GM12878 (cell line): ENCODE measurements at regions not wholly inside any gene's neighbourhood (a gene's known extent, or its start where the extent isn't known, plus 50 kb on each side); places are given as distances from the start of the nearest gene placed in this dataset.

Experiments used
- ATAC-seq: fragments of 200-7000 bp; cut with Tn5 transposase; 3 replicates; pipeline ENCODE4 v1.9.1; 2020; ENCODE audit warnings: mild to moderate bottlenecking, moderate library complexity
- BruUV-seq: library from RNA; stranded (reverse); fragments of 400-500 nt; replicated peaks from 2 replicates; lab custom pipeline; 2021; lab: Mats Ljungman, UMichigan
- CTCF ChIA-PET: fragments of 300-600 bp; sonication (Branson Sonifier 250); formaldehyde crosslinking; extraction: SDS; loops from one replicate; lab custom pipeline; 2021; ENCODE audit warnings: inconsistent platforms; lab: Yijun Ruan, JAX
- POLR2A ChIA-PET: fragments of 350-600 bp; formaldehyde crosslinking; extraction: SDS; loops from one replicate; lab custom pipeline; 2021; ENCODE audit warnings: inconsistent platforms; lab: Charles Lee
- RAD21 ChIA-PET: fragments of 300-600 bp; sonication (Branson Sonifier 250); formaldehyde crosslinking; loops from one replicate; lab custom pipeline; 2023; ENCODE audit warnings: antibody characterized with exemption; ENCODE audit not compliant: unreplicated experiment; lab: Charles Lee
- SMC1A ChIA-PET: fragments of 300-600 bp; sonication (Branson Sonifier 250); formaldehyde crosslinking; loops from one replicate; lab custom pipeline; 2023; ENCODE audit not compliant: unreplicated experiment, uncharacterized antibody; lab: Charles Lee
- DNase-seq: peaks from one replicate; pipeline ENCODE4 v3.0.0-alpha.2; 2011; ENCODE audit warnings: low read depth, low spot score
- FAIRE-seq: peaks from 3 replicates; lab custom pipeline; 2011; peaks lifted over from hg19 to GRCh38; lab: Jason Lieb, UNC
- H2AFZ ChIP-seq: 2 replicates; pipeline ENCODE4 v1.6.0; 2011; ENCODE audit warnings: low read depth, low read length, control low read depth; ENCODE audit not compliant: control insufficient read depth
- H3K27ac ChIP-seq: 2 replicates; pipeline ENCODE4 v1.5.1; 2011; ENCODE audit warnings: control low read depth; ENCODE audit not compliant: control insufficient read depth, insufficient read depth
- H3K27me3 ChIP-seq, 2 experiments: replicated peaks in 1 of 2; 2 replicates each; pipeline versions ENCODE4 v1.6.0 to v1.6.1; 2011; ENCODE audit warnings: low read length in 1 of 2; ENCODE audit not compliant: control insufficient read depth in 2 of 2, insufficient read depth in 2 of 2
- H3K36me3 ChIP-seq, 2 experiments: 2 replicates each; pipeline ENCODE4 v1.5.1; 2011; ENCODE audit warnings: low read length in 1 of 2; ENCODE audit not compliant: control insufficient read depth in 2 of 2, insufficient read depth in 2 of 2
- H3K4me1 ChIP-seq: 2 replicates; pipeline ENCODE4 v1.6.1; 2011; ENCODE audit warnings: mild to moderate bottlenecking, low read length, moderate library complexity, mixed read lengths; ENCODE audit not compliant: control insufficient read depth, insufficient read depth
- H3K4me2 ChIP-seq: 2 replicates; pipeline ENCODE4 v1.6.0; 2011; ENCODE audit warnings: control low read depth; ENCODE audit not compliant: control insufficient read depth, insufficient read depth
- H3K4me3 ChIP-seq: fragments of 200-600 bp; sonication (generic); 2 replicates; pipeline ENCODE4 v1.5.1; 2016
- H3K79me2 ChIP-seq: 2 replicates; pipeline ENCODE4 v1.6.0; 2011; ENCODE audit warnings: low read length; ENCODE audit not compliant: control insufficient read depth, insufficient read depth
- H3K9ac ChIP-seq: 2 replicates; pipeline ENCODE4 v1.8.0; 2011; ENCODE audit warnings: low read length, control low read depth, mixed read lengths; ENCODE audit not compliant: control insufficient read depth, insufficient read depth
- H3K9me3 ChIP-seq: replicated peaks from 3 replicates; pipeline ENCODE4 v1.5.1; 2011; ENCODE audit warnings: mild to moderate bottlenecking, low read length; ENCODE audit not compliant: control insufficient read depth, insufficient read depth
- H4K20me1 ChIP-seq: 2 replicates; pipeline ENCODE4 v1.6.0; 2011; ENCODE audit not compliant: control insufficient read depth, insufficient read depth
- CHD1 ChIP-seq: IDR thresholded peaks from 2 replicates; pipeline ENCODE4 v1.6.1; 2012; ENCODE audit warnings: low read depth, low read length, improper control_type of control experiment
- HDAC2 ChIP-seq: fragments of 200-600 bp; sonication (generic); IDR thresholded peaks from 2 replicates; pipeline ENCODE4 v1.6.1; 2017
- IKZF1 ChIP-seq: fragments of 450-650 bp; conservative IDR thresholded peaks from 2 replicates; pipeline ENCODE4 v1.6.1; 2017; ENCODE audit warnings: antibody characterized with exemption, mild to moderate bottlenecking
- IRF4 ChIP-seq: IDR thresholded peaks from 2 replicates; pipeline ENCODE4 v1.6.1; 2011; ENCODE audit warnings: low read depth, low read length
- KLF5 ChIP-seq: fragments of 450-650 bp; IDR thresholded peaks from 2 replicates; pipeline ENCODE4 v1.6.1; 2014; ENCODE audit warnings: mild to moderate bottlenecking; ENCODE audit not compliant: partially characterized antibody
- MEF2A ChIP-seq: IDR thresholded peaks from 2 replicates; pipeline ENCODE4 v1.6.1; 2011; ENCODE audit warnings: low read depth, mild to moderate bottlenecking, low read length, moderate library complexity; ENCODE audit not compliant: insufficient read depth
- RBBP5 ChIP-seq: fragments of 200-600 bp; sonication (generic); conservative IDR thresholded peaks from 2 replicates; pipeline ENCODE4 v1.6.1; 2016
- SP1 ChIP-seq: IDR thresholded peaks from one replicate; pipeline ENCODE4 v1.6.1; 2011; ENCODE audit warnings: low read depth, low read length
- WGBS: methylation state at CpG from one replicate; pipeline ENCODE4 v1.1.6; 2016; ENCODE audit warnings: low lambda C conversion rate; ENCODE audit not compliant: insufficient replicate concordance, insufficient coverage; ENCODE audit errors: missing lambda C conversion rate; 5-methylcytosine and 5-hydroxymethylcytosine counted together
- in situ Hi-C: fragments of 300-500 bp; cut with MboI; formaldehyde crosslinking; loops from 9 replicates; pipeline ENCODE4 v1.14.3; 2018; ENCODE audit warnings: mixed read lengths
- intact Hi-C: fragments of 100-400 bp; cut with micrococcal nuclease; formaldehyde crosslinking; loops from one replicate; pipeline ENCODE4 v1.14.2; 2022; ENCODE audit not compliant: unreplicated experiment
- TF ChIP-seq, protein P1 (sequence below): fragments of 450-650 bp; IDR thresholded peaks from 2 replicates; pipeline ENCODE4 v1.6.1; 2018; ENCODE audit warnings: mild to moderate bottlenecking, low read depth, moderate library complexity; ENCODE audit not compliant: partially characterized antibody
- TF ChIP-seq, protein P2 (sequence below): IDR thresholded peaks from 2 replicates; pipeline ENCODE4 v1.6.1; 2011; ENCODE audit warnings: borderline replicate concordance, low read depth, mild to moderate bottlenecking, moderate library complexity, low read length; ENCODE audit not compliant: insufficient read depth, poor library complexity, severe bottlenecking
- TF ChIP-seq, protein P3 (sequence below): fragments of 450-650 bp; IDR thresholded peaks from 2 replicates; pipeline ENCODE4 v1.6.1; 2018; ENCODE audit warnings: borderline replicate concordance, mild to moderate bottlenecking; ENCODE audit not compliant: partially characterized antibody
- TF ChIP-seq, protein P4 (sequence below): fragments of 150-350 bp; IDR thresholded peaks from 2 replicates; pipeline ENCODE4 v1.6.1; 2016; ENCODE audit warnings: low read depth, low read length
- TF ChIP-seq, protein P5 (sequence below): IDR thresholded peaks from 2 replicates; pipeline ENCODE4 v1.6.1; 2011; ENCODE audit warnings: low read depth, low read length, improper control_type of control experiment, borderline replicate concordance

DNA sequence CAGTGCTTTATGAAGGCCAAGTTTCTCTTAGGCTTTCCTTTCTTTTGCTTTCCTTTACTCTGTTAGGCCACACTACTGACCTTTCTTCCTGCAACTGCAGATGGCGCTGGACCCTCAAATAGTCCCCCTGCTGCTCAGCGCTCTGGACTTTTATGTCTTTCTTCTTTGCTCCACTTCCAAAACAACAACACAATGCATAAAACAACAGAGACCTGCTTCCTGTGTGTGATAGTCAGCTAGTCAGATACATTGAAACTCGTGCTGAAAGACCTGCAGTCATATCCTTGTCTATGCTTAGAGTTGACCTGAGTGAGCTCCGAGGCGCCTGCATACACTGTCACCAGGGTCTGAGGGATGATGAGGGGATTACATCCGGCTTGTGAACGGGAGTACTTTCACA, 108.9 kb upstream of the TEX13D start (continued):
- TF ChIP-seq, protein P1, sequence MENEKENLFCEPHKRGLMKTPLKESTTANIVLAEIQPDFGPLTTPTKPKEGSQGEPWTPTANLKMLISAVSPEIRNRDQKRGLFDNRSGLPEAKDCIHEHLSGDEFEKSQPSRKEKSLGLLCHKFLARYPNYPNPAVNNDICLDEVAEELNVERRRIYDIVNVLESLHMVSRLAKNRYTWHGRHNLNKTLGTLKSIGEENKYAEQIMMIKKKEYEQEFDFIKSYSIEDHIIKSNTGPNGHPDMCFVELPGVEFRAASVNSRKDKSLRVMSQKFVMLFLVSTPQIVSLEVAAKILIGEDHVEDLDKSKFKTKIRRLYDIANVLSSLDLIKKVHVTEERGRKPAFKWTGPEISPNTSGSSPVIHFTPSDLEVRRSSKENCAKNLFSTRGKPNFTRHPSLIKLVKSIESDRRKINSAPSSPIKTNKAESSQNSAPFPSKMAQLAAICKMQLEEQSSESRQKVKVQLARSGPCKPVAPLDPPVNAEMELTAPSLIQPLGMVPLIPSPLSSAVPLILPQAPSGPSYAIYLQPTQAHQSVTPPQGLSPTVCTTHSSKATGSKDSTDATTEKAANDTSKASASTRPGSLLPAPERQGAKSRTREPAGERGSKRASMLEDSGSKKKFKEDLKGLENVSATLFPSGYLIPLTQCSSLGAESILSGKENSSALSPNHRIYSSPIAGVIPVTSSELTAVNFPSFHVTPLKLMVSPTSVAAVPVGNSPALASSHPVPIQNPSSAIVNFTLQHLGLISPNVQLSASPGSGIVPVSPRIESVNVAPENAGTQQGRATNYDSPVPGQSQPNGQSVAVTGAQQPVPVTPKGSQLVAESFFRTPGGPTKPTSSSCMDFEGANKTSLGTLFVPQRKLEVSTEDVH: no peak
- TF ChIP-seq SP1: no peak
- TF ChIP-seq, protein P2, sequence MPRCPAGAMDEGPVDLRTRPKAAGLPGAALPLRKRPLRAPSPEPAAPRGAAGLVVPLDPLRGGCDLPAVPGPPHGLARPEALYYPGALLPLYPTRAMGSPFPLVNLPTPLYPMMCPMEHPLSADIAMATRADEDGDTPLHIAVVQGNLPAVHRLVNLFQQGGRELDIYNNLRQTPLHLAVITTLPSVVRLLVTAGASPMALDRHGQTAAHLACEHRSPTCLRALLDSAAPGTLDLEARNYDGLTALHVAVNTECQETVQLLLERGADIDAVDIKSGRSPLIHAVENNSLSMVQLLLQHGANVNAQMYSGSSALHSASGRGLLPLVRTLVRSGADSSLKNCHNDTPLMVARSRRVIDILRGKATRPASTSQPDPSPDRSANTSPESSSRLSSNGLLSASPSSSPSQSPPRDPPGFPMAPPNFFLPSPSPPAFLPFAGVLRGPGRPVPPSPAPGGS: no peak

DNA sequence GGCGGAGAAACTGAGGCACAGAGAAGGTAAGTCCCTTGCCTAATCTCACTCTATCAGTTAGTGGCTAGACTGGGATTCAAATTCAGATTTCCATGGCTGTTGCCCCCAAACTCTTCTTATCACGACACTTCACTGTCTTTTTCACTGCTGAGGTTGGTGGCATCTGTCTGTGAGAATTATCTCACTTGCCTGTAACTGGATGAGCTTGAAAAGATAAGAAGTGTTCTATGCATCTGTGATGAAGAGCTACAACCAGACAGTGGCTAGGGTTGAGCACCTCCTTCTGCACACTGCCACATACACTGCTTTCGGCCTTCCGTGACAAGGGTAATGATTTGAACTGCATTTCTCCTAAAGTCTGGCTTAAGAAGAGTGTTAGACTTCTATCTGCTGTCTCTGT, 107.9 kb upstream of the TEX13D start:
- no peaks in the 10 kb centered on the region for H3K4me1 ChIP-seq
- H3K36me3 ChIP-seq: no peaks in the 10 kb centered on the region
- intact Hi-C loops: no loop called here
- no peaks in the 10 kb centered on the region for H3K27me3 ChIP-seq
- ATAC-seq (no peak), FAIRE-seq (no peak), DNase-seq (no peak)
- in situ Hi-C loops: no loop called here
- BruUV-seq: no TSS peak
- SMC1A ChIA-PET: interaction anchor here (0.9 to 1.5 kb wide), 2 partner anchors 13 to 43 kb away, joined by 3 to 5 read pairs; no protein-coding TSS in a partner anchor
- no peak overlapping the region for H2AFZ ChIP-seq
- CTCF ChIA-PET: no interaction called here
- H3K4me3 ChIP-seq: no peak overlapping the region
- RAD21 ChIA-PET: no interaction called here
- 38% methylated on average over 4 of the region's 4 CpGs for WGBS
- H3K79me2 ChIP-seq: no peaks in the 10 kb centered on the region
- no peak overlapping the region for H3K9ac ChIP-seq
- POLR2A ChIA-PET: no interaction called here
- no peak overlapping the region for H3K4me2 ChIP-seq
- H3K27ac ChIP-seq: no peak overlapping the region
- H4K20me1 ChIP-seq: no peaks in the 10 kb centered on the region
- no peaks in the 10 kb centered on the region for H3K9me3 ChIP-seq
- TF ChIP-seq CHD1: no peak
- TF ChIP-seq IKZF1: no peak
- no peak for TF ChIP-seq KLF5
- TF ChIP-seq HDAC2: no peak
- TF ChIP-seq, protein P3, sequence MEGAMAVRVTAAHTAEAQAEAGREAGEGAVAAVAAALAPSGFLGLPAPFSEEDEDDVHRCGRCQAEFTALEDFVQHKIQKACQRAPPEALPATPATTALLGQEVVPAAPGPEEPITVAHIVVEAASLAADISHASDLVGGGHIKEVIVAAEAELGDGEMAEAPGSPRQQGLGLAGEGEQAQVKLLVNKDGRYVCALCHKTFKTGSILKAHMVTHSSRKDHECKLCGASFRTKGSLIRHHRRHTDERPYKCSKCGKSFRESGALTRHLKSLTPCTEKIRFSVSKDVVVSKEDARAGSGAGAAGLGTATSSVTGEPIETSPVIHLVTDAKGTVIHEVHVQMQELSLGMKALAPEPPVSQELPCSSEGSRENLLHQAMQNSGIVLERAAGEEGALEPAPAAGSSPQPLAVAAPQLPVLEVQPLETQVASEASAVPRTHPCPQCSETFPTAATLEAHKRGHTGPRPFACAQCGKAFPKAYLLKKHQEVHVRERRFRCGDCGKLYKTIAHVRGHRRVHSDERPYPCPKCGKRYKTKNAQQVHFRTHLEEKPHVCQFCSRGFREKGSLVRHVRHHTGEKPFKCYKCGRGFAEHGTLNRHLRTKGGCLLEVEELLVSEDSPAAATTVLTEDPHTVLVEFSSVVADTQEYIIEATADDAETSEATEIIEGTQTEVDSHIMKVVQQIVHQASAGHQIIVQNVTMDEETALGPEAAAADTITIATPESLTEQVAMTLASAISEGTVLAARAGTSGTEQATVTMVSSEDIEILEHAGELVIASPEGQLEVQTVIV: no peak
- no peak for TF ChIP-seq RBBP5
- no peak for TF ChIP-seq MEF2A
- TF ChIP-seq, protein P4, sequence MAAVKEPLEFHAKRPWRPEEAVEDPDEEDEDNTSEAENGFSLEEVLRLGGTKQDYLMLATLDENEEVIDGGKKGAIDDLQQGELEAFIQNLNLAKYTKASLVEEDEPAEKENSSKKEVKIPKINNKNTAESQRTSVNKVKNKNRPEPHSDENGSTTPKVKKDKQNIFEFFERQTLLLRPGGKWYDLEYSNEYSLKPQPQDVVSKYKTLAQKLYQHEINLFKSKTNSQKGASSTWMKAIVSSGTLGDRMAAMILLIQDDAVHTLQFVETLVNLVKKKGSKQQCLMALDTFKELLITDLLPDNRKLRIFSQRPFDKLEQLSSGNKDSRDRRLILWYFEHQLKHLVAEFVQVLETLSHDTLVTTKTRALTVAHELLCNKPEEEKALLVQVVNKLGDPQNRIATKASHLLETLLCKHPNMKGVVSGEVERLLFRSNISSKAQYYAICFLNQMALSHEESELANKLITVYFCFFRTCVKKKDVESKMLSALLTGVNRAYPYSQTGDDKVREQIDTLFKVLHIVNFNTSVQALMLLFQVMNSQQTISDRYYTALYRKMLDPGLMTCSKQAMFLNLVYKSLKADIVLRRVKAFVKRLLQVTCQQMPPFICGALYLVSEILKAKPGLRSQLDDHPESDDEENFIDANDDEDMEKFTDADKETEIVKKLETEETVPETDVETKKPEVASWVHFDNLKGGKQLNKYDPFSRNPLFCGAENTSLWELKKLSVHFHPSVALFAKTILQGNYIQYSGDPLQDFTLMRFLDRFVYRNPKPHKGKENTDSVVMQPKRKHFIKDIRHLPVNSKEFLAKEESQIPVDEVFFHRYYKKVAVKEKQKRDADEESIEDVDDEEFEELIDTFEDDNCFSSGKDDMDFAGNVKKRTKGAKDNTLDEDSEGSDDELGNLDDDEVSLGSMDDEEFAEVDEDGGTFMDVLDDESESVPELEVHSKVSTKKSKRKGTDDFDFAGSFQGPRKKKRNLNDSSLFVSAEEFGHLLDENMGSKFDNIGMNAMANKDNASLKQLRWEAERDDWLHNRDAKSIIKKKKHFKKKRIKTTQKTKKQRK: no peak
- TF ChIP-seq, protein P5, sequence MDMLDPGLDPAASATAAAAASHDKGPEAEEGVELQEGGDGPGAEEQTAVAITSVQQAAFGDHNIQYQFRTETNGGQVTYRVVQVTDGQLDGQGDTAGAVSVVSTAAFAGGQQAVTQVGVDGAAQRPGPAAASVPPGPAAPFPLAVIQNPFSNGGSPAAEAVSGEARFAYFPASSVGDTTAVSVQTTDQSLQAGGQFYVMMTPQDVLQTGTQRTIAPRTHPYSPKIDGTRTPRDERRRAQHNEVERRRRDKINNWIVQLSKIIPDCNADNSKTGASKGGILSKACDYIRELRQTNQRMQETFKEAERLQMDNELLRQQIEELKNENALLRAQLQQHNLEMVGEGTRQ: no peak
- TF ChIP-seq IRF4: no peak
